ENCODE measurements at regions not wholly inside any gene's neighbourhood (a gene's known extent, or its start where the extent isn't known, plus 50 kb on each side); places are given as distances from the start of the nearest gene placed in this dataset.

GRCh38 chr3:150238048-150238802 lies 169.9 kb upstream of the TSC22D2 start:
- Histone ChIP-seq H3K36me3 (no peaks in the 10 kb centered on the region), H3K27ac (no peak overlapping the region), H3K9ac (ENCODE audit: low read depth in 2 of 2, low read length in 2 of 2) (peak overlapping the region in 1 of 2 donors; percentile 43), H3K27me3 (no peaks in the 10 kb centered on the region), H3K4me1 (no peaks in the 10 kb centered on the region), H3K9me3 (no peaks in the 10 kb centered on the region), H3K4me3 (no peak overlapping the region)
- DNase-seq = no peak
- TF ChIP-seq CTCF (IDR thresholded peaks at IDR 0.05) = no peak
- intact Hi-C loops (cut with DNase I) = loop anchor here (5.0 to 10.0 kb wide), 2 partner anchors 47 to 169 kb away; partner anchors contain the start of gene TSC22D2

- no peak for TF ChIP-seq CTCF (IDR thresholded peaks at IDR 0.05)
- H3K9me3 ChIP-seq = no peaks in the 10 kb centered on the region
- H3K36me3 ChIP-seq = no peaks in the 10 kb centered on the region
- H3K9ac ChIP-seq (ENCODE audit: low read depth in 2 of 2, low read length in 2 of 2) = no peak overlapping the region
- no peaks in the 10 kb centered on the region for H3K27me3 ChIP-seq
- H3K4me3 ChIP-seq = no peak overlapping the region
- intact Hi-C loops (cut with DNase I) = loop anchor here (5.0 to 10.0 kb wide), 2 partner anchors 47 to 170 kb away; partner anchors contain the start of gene TSC22D2
- H3K4me1 ChIP-seq = no peaks in the 10 kb centered on the region
- no peak for DNase-seq
- H3K27ac ChIP-seq = no peak overlapping the region
These were observed 170.6 kb upstream of the TSC22D2 start for GRCh38 chr3:150237490-150237889.

- Histone ChIP-seq H3K4me3 (no peak overlapping the region), H3K27ac (peak overlapping the region; percentile 30), H3K36me3 (no peaks in the 10 kb centered on the region), H3K27me3 (no peaks in the 10 kb centered on the region), H3K9ac (ENCODE audit: low read depth in 2 of 2, low read length in 2 of 2) (no peak overlapping the region), H3K9me3 (no peaks in the 10 kb centered on the region), H3K4me1 (no peaks in the 10 kb centered on the region)
- TF ChIP-seq CTCF (IDR thresholded peaks at IDR 0.05) = no peak
- no peak for DNase-seq
- intact Hi-C loops (cut with DNase I) = loop anchor here (5.0 to 10.0 kb wide), 2 partner anchors 48 to 171 kb away; partner anchors contain the start of gene TSC22D2
These were observed 171.6 kb upstream of the TSC22D2 start for GRCh38 chr3:150236316-150237082.

GRCh38 chr3:150235799-150236198 lies 172.3 kb upstream of the TSC22D2 start:
- Histone ChIP-seq H3K27ac (peak overlapping the region; percentile 30), H3K4me3 (no peak overlapping the region), H3K9ac (ENCODE audit: low read depth in 2 of 2, low read length in 2 of 2) (no peak overlapping the region), H3K36me3 (no peaks in the 10 kb centered on the region), H3K4me1 (no peaks in the 10 kb centered on the region), H3K27me3 (no peaks in the 10 kb centered on the region), H3K9me3 (no peaks in the 10 kb centered on the region)
- TF ChIP-seq CTCF (IDR thresholded peaks at IDR 0.05) = no peak
- intact Hi-C loops (cut with DNase I) = loop anchor here (5.0 to 10.0 kb wide), 2 partner anchors 49 to 172 kb away; partner anchors contain the start of gene TSC22D2
- DNase-seq = no peak

GRCh38 chr3:150232992-150233451 lies 175.1 kb upstream of the TSC22D2 start:
- DNase-seq = no peak
- Histone ChIP-seq H3K27me3 (no peaks in the 10 kb centered on the region), H3K9ac (ENCODE audit: low read depth in 2 of 2, low read length in 2 of 2) (no peak overlapping the region), H3K36me3 (no peaks in the 10 kb centered on the region), H3K4me1 (no peaks in the 10 kb centered on the region), H3K9me3 (no peaks in the 10 kb centered on the region), H3K27ac (no peak overlapping the region), H3K4me3 (no peak overlapping the region)
- TF ChIP-seq CTCF (IDR thresholded peaks at IDR 0.05) = no peak
- intact Hi-C loops (cut with DNase I) = loop anchor here (10.0 kb wide), 1 partner anchor 52 kb away; no protein-coding TSS in a partner anchor
